ENCODE measurements at regions not wholly inside any gene's neighbourhood (a gene's known extent, or its start where the extent isn't known, plus 50 kb on each side); places are given as distances from the start of the nearest gene placed in this dataset.
"Not testable (repeated sequence)": the region's sequence is repeated elsewhere in the genome, so short reads cannot be mapped to it uniquely, and the experiment has no call there.

- no peak for DNase-seq (ENCODE audit: low read depth)
Measured at GRCh38 chr9:129455151-129455995, 165.5 kb downstream of the C9orf50 start.

- DNase-seq (ENCODE audit: low read depth) = no peak
Measured at GRCh38 chr9:129454467-129455067, 166.3 kb downstream of the C9orf50 start.

GRCh38 chr9:129453734-129454133 is 167.2 kb downstream of the C9orf50 start:
- DNase-seq (ENCODE audit: low read depth) = no peak

- DNase-seq (ENCODE audit: low read depth) = no peak
Measured at GRCh38 chr9:129451669-129452068, 169.2 kb downstream of the C9orf50 start.

- no peak for DNase-seq (ENCODE audit: low read depth)
Measured at GRCh38 chr9:129451089-129451656, 169.7 kb downstream of the C9orf50 start.

- no peak for DNase-seq (ENCODE audit: low read depth)
Measured at GRCh38 chr9:129449066-129449465, 171.8 kb downstream of the C9orf50 start.

GRCh38 chr9:129446828-129447550 is 173.9 kb downstream of the C9orf50 start:
- no peak for DNase-seq (ENCODE audit: low read depth)

- no peak for DNase-seq (ENCODE audit: low read depth)
Measured at GRCh38 chr9:129445794-129446306, 175.1 kb downstream of the C9orf50 start.

- not testable (repeated sequence) for DNase-seq (ENCODE audit: low read depth)
Measured at GRCh38 chr9:129443515-129444164, 177.3 kb downstream of the C9orf50 start.

GRCh38 chr9:129442803-129443511 is 177.9 kb downstream of the C9orf50 start:
- DNase-seq (ENCODE audit: low read depth) = no peak

GRCh38 chr9:129441852-129442251 is 179.0 kb downstream of the C9orf50 start:
- DNase-seq (ENCODE audit: low read depth) = no peak

GRCh38 chr9:129440435-129441186 is 180.3 kb downstream of the C9orf50 start:
- no peak for DNase-seq (ENCODE audit: low read depth)

GRCh38 chr9:129439242-129439641 is 181.7 kb downstream of the C9orf50 start:
- no peak for DNase-seq (ENCODE audit: low read depth)

- no peak for DNase-seq (ENCODE audit: low read depth)
Measured at GRCh38 chr9:129437626-129438323, 183.1 kb downstream of the C9orf50 start.

- no peak for DNase-seq (ENCODE audit: low read depth)
Measured at GRCh38 chr9:129436751-129437625, 183.9 kb downstream of the C9orf50 start.

- DNase-seq (ENCODE audit: low read depth) = no peak
Measured at GRCh38 chr9:129435988-129436717, 184.7 kb downstream of the C9orf50 start.

GRCh38 chr9:129435291-129435690 is 185.6 kb downstream of the C9orf50 start:
- no peak for DNase-seq (ENCODE audit: low read depth)

- no peak for DNase-seq (ENCODE audit: low read depth)
Measured at GRCh38 chr9:129434187-129434586, 186.7 kb downstream of the C9orf50 start.

Measured in non-pigmented ciliary epithelial cell (primary cell).